ENCODE measurements at regions not wholly inside any gene's neighbourhood (a gene's known extent, or its start where the extent isn't known, plus 50 kb on each side); places are given as distances from the start of the nearest gene placed in this dataset.

DNA sequence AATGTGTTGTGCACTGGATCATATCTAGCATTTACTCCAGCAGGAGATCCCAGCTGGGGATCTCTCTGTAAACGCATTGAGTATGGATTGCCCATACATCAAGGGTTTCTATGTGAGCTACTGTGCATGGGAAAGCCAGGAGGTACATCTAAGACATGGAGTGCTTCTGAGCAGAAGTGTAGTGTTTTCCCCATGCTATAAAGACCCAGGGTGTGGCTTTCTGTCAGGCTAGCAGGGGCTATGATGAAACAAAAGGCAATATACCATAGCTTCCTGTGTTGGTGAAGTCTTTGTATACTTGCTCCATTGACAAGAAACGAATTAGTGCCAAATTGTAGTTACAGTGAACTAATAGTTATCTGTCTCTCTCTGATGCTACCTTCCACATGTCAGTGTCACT, 329.3 kb upstream of the TLE4 start:
- Histone ChIP-seq H3K27me3 (ENCODE audit: control insufficient read depth in 2 of 2, insufficient read depth in 2 of 2, low read length in 2 of 2) (peaks cover 2 to 3% of the 10 kb centered on the region in 2 experiments), H3K9me1 (replicated peaks; ENCODE audit: control insufficient read depth, extremely low read depth, insufficient read depth, low read length) (no peaks in the 10 kb centered on the region), H3K4me1 (ENCODE audit: control insufficient read depth, extremely low read depth, insufficient read depth, low read length) (no peaks in the 10 kb centered on the region), H3K79me2 (ENCODE audit: control insufficient read depth, insufficient read depth, low read length) (no peaks in the 10 kb centered on the region), H3K9me3 (replicated peaks; ENCODE audit: control insufficient read depth, insufficient read depth, low read length) (no peaks in the 10 kb centered on the region), H3K27ac (ENCODE audit: insufficient read depth, low read depth, low read length) (no peak overlapping the region), H3K4me2 (ENCODE audit: insufficient read depth, low read length) (no peak overlapping the region), H3K36me3 (ENCODE audit: control insufficient read depth in 2 of 2, extremely low read depth in 1 of 2, insufficient read depth in 2 of 2, low read length in 2 of 2) (no peaks in the 10 kb centered on the region), H3K4me3 (replicated peaks in 1 of 3; ENCODE audit: insufficient read depth in 1 of 3, low read depth in 1 of 3, low read length in 3 of 3) (no peak overlapping the region), H4K20me1 (replicated peaks; ENCODE audit: control insufficient read depth, extremely low read depth, insufficient read depth, low read length) (no peaks in the 10 kb centered on the region), H2AFZ (ENCODE audit: low read depth, low read length) (no peak overlapping the region), H3K9ac (replicated peaks; ENCODE audit: extremely low read depth, insufficient read depth, low read length) (no peak overlapping the region)
- TF ChIP-seq MYC (IDR thresholded peaks at IDR 0.05; ENCODE audit: low read depth, low read length) (no peak), EZH2 (IDR thresholded peaks at IDR 0.05; ENCODE audit: borderline replicate concordance, low read depth, low read length, severe bottlenecking) (no peak), POLR2A (IDR thresholded peaks at IDR 0.05; ENCODE audit: low read depth, low read length) (no peak), POLR2AphosphoS5 (IDR thresholded peaks at IDR 0.05; ENCODE audit: insufficient read depth, low read depth, low read length) (no peak)
- TF ChIP-seq, protein P1, sequence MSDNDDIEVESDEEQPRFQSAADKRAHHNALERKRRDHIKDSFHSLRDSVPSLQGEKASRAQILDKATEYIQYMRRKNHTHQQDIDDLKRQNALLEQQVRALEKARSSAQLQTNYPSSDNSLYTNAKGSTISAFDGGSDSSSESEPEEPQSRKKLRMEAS (IDR thresholded peaks at IDR 0.05; ENCODE audit: insufficient read depth, insufficient read length), result no peak
- TF ChIP-seq, protein P2, sequence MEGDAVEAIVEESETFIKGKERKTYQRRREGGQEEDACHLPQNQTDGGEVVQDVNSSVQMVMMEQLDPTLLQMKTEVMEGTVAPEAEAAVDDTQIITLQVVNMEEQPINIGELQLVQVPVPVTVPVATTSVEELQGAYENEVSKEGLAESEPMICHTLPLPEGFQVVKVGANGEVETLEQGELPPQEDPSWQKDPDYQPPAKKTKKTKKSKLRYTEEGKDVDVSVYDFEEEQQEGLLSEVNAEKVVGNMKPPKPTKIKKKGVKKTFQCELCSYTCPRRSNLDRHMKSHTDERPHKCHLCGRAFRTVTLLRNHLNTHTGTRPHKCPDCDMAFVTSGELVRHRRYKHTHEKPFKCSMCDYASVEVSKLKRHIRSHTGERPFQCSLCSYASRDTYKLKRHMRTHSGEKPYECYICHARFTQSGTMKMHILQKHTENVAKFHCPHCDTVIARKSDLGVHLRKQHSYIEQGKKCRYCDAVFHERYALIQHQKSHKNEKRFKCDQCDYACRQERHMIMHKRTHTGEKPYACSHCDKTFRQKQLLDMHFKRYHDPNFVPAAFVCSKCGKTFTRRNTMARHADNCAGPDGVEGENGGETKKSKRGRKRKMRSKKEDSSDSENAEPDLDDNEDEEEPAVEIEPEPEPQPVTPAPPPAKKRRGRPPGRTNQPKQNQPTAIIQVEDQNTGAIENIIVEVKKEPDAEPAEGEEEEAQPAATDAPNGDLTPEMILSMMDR (IDR thresholded peaks at IDR 0.05; ENCODE audit: extremely low read depth in 1 of 2, insufficient read depth in 1 of 2, low read depth in 1 of 2, low read length in 2 of 2), result no peak
- dilution Hi-C loops (cut with MboI; ENCODE audit: extremely low pct_ligation_motif_present, low sequenced_read_pairs), result no loop called here
- intact Hi-C loops (cut with micrococcal nuclease), result no loop called here
- POLR2A ChIA-PET, result no interaction called here
- FAIRE-seq, result no peak
- no peak for DNase-seq (ENCODE audit: low read depth, low spot score)
- CTCF ChIA-PET, result no interaction called here
- no TSS peak for BruUV-seq (replicated peaks)

DNA sequence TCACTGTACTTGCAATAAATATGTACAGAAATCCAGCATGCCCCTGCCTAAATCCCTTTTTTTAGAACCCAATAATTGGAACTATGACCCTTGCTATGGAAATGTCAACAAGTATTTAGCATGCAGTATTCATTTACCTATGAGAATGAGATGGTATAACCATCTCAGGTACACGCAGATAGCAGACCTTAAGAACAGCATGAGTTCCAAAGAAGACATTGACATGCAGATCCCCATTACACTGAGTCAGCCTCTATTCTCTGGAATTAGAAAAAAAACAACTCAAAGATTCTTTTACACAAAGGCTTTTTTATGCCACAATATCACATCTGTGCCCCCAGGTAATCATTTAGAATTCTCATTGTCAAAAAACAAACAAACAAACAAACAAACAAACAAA, 325.6 kb upstream of the TLE4 start:
- intact Hi-C loops (cut with micrococcal nuclease) (no loop called here), dilution Hi-C loops (cut with MboI; ENCODE audit: extremely low pct_ligation_motif_present, low sequenced_read_pairs) (no loop called here)
- CTCF ChIA-PET, result no interaction called here
- Histone ChIP-seq H3K27ac (ENCODE audit: insufficient read depth, low read depth, low read length) (no peak overlapping the region), H3K4me2 (ENCODE audit: insufficient read depth, low read length) (no peak overlapping the region), H3K9ac (replicated peaks; ENCODE audit: extremely low read depth, insufficient read depth, low read length) (no peak overlapping the region), H3K36me3 (ENCODE audit: control insufficient read depth in 2 of 2, extremely low read depth in 1 of 2, insufficient read depth in 2 of 2, low read length in 2 of 2) (no peaks in the 10 kb centered on the region), H4K20me1 (replicated peaks; ENCODE audit: control insufficient read depth, extremely low read depth, insufficient read depth, low read length) (no peaks in the 10 kb centered on the region), H3K9me3 (replicated peaks; ENCODE audit: control insufficient read depth, insufficient read depth, low read length) (no peaks in the 10 kb centered on the region), H3K4me3 (replicated peaks in 1 of 3; ENCODE audit: insufficient read depth in 1 of 3, low read depth in 1 of 3, low read length in 3 of 3) (no peak overlapping the region), H3K9me1 (replicated peaks; ENCODE audit: control insufficient read depth, extremely low read depth, insufficient read depth, low read length) (no peaks in the 10 kb centered on the region), H3K79me2 (ENCODE audit: control insufficient read depth, insufficient read depth, low read length) (no peaks in the 10 kb centered on the region), H2AFZ (ENCODE audit: low read depth, low read length) (no peak overlapping the region), H3K27me3 (ENCODE audit: control insufficient read depth in 2 of 2, insufficient read depth in 2 of 2, low read length in 2 of 2) (peaks cover 0 to 2% of the 10 kb centered on the region in 2 experiments), H3K4me1 (ENCODE audit: control insufficient read depth, extremely low read depth, insufficient read depth, low read length) (no peaks in the 10 kb centered on the region)
- BruUV-seq (replicated peaks), result no TSS peak
- POLR2A ChIA-PET, result no interaction called here
- no peak for TF ChIP-seq MYC (IDR thresholded peaks at IDR 0.05; ENCODE audit: low read depth, low read length)
- FAIRE-seq (no peak), DNase-seq (ENCODE audit: low read depth, low spot score) (no peak)
